Prostate gland (tissue), 2 donors: ENCODE measurements at regions not wholly inside any gene's neighbourhood (a gene's known extent, or its start where the extent isn't known, plus 50 kb on each side); places are given as distances from the start of the nearest gene placed in this dataset.

ENCODE experiments used
- POLR2A ChIP-seq: fragments of 450-650 bp; IDR thresholded peaks from one replicate; pipeline ENCODE4 v1.6.1; 2016; ENCODE audit warnings: antibody characterized with exemption, mild to moderate bottlenecking
- POLR2AphosphoS5 ChIP-seq: sonication (generic); formaldehyde crosslinking; IDR thresholded peaks from one replicate; pipeline ENCODE4 v1.6.1; 2017; ENCODE audit warnings: antibody characterized with exemption
- TF ChIP-seq, protein P1 (sequence below), 4 experiments: fragments of 200-600 bp in 2 of 4; fragments of 450-650 bp in 2 of 4; sonication (generic) in 2 of 4; IDR thresholded peaks; 1 replicate in 3 of 4; 2 replicates in 1 of 4; pipeline ENCODE4 v1.5.1; 2016 to 2019; ENCODE audit warnings: antibody characterized with exemption in 4 of 4, mild to moderate bottlenecking in 2 of 4, moderate library complexity in 2 of 4

DNA sequence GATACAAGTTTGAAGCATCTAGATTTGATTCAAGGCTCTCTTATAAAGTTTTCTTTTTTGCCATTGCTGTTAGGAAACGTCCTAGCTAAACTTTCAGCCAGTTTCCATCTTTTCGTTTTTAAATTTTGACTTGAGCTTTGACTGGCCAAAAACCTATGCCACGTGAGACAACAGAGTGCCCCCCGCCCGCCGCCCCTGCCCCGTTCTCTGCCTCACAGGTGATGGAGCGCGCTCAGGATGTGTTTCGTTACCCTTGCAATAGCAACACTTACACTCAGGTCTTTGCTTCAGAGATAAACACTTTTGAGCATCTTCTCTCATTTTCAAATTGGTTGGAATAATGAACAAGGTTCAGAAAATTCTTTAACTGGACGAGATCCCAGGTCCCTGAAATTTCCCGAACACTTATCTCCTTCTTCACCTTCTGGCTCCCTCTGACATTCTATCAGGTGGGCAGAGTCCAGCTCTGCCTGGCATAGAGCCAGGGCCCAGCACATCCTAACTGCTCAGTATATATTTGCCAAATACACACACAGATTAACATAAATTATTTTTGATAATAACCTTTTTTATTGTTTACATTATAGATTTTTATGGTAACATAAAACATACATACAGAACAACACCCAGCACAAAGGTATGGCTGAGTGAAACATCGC is 301.1 kb downstream of the IRS2 start:
- TF ChIP-seq, protein P1, sequence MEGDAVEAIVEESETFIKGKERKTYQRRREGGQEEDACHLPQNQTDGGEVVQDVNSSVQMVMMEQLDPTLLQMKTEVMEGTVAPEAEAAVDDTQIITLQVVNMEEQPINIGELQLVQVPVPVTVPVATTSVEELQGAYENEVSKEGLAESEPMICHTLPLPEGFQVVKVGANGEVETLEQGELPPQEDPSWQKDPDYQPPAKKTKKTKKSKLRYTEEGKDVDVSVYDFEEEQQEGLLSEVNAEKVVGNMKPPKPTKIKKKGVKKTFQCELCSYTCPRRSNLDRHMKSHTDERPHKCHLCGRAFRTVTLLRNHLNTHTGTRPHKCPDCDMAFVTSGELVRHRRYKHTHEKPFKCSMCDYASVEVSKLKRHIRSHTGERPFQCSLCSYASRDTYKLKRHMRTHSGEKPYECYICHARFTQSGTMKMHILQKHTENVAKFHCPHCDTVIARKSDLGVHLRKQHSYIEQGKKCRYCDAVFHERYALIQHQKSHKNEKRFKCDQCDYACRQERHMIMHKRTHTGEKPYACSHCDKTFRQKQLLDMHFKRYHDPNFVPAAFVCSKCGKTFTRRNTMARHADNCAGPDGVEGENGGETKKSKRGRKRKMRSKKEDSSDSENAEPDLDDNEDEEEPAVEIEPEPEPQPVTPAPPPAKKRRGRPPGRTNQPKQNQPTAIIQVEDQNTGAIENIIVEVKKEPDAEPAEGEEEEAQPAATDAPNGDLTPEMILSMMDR (IDR thresholded peaks at IDR 0.05) = no peak
- TF ChIP-seq POLR2A = no peak
- no peak for TF ChIP-seq POLR2AphosphoS5
